GM18517 (cell line): ENCODE measurements at regions not wholly inside any gene's neighbourhood (a gene's known extent, or its start where the extent isn't known, plus 50 kb on each side); places are given as distances from the start of the nearest gene placed in this dataset.

ENCODE experiments used
- ATAC-seq: cut with Tn5 transposase; IDR thresholded peaks from one replicate; pipeline ENCODE4 v1.9.1; 2021; ENCODE audit warnings: mild to moderate bottlenecking, moderate library complexity; ENCODE audit not compliant: unreplicated experiment

DNA sequence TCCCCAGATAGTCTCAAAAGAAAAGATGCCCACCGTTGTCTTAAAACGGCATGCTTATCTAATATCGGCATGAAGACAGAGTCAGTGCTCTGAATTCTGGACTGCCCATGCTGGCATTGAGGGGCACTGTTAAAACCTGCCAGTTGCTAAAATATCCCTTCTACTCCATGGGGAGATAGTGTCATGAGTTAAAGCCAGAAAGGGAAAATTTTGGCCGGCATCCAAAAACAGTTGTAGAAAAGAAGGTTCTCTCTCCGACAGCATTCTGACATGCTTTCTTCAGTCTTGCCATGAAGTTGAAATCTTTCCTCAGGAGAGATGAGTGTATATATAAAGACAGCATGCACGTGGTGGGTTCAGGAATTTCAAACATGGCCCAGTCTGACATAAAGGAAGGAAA lies 401.3 kb upstream of the PIK3C3 start:
- ATAC-seq = no peak

DNA sequence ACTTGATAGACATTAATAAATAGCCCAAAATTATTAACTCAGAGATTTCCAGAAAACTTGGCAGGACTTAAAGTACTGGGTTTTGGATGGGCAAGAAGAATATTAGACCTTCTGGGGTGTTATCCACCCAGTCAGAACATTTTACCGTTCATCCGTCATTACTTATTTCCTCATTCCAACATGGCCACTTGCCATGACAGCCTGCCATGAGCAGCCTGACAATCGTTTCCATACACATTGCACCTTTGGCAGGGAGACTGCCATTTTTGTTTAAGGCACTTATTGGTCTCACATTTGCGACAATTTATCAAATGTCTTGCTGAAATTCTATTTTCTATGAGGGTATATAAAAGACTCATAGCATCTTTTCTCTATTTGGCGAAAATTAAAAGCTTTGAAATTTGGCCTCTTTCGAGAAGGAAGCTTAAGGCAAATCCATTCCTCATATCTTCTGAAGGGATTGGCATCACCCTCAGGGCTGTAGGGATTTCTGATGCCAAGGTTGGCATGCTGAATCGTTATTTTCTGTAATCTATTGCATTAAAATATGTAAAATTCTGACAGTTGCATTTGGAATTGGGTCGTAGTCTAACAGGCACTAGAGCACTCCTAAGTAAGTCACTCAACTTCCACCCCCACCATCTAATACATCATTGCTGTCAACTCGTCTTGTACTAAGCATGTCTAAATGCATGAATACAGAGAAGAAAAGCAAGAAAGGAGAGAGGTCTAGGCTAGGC lies 406.3 kb upstream of the PIK3C3 start:
- no peak for ATAC-seq

DNA sequence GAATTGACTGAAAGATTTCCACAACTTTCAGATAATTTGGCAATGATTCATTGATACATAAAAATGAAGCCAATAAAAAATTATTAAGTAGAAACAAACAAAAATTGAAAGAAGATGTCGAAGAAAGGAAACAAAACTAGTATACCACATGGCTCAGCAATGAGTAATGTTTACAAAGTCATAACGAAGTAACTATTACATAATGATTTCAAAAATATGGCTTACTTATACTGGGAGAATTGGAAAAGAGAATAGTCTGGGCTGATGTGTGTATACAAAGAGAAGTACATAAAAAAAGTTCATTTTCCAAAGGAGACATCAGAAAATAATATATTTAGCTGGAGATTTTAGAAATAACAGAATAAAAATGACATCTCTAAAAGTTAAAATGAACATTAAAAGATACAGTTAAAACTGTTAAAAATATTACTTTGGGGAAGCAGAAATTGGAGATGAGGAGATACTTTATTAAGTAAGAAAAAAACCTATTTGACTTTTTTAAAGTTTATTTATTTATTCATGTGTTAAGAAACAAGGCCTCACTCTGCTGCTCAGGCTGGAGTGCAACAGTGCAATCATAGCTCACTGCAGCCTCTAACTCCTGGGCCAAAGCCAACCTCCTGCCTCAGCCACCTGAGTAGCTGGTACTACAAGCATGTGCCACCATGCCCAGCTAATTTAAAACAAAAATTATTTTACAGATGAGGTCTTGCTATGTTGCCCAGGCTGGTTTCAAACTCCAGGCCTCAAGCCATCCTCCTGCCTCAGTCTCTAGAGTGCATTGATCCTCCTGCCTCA lies 409.7 kb upstream of the PIK3C3 start:
- no peak for ATAC-seq

DNA sequence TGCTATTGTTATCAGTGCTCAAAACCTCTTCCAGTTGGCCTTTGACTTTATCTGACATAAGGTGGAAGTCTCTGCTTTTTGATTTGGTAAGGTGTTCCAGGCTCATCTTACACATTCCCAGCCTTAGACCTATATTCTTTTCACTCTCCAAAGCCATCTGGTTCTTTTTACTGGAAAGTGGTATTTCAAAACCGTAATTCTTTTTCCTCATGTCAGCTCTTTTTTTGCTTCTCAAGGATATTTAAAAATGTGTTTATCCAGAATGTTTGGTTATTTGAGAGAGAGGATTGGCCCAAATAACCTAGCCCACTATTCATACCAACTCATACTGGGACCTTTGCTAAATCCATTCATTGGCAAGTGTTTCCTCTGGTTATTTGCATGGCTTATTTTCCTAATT lies 411.2 kb upstream of the PIK3C3 start:
- ATAC-seq = no peak

DNA sequence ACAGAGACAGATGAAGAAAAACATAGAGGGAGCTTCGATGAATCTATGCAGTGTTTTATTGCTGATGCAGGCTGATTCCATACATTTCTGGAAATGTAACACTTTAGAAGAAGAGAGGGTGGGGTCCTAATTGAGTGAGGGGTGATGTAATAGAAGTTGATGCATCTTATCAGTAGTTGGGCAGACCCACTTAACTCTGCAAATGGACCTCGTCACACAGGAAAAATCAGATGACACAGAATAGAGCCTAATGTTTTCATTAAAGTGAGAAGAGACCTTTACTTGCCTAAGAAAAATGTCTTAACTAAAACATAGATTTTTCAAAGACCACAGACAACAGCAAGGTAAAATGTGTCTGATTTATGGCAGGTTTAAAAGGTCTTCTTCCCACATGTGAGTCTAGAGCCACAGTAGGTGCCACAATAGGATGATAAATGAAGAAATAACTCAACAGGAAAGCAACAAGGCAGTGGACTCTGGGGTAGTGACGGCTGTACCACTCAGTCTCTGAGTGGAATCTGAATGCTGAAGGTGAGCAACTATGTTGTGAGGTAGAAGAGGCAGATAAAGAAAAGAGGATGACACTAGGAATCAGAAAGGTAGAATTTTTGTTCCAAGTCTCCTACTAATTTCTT lies 414.7 kb upstream of the PIK3C3 start:
- no peak for ATAC-seq

DNA sequence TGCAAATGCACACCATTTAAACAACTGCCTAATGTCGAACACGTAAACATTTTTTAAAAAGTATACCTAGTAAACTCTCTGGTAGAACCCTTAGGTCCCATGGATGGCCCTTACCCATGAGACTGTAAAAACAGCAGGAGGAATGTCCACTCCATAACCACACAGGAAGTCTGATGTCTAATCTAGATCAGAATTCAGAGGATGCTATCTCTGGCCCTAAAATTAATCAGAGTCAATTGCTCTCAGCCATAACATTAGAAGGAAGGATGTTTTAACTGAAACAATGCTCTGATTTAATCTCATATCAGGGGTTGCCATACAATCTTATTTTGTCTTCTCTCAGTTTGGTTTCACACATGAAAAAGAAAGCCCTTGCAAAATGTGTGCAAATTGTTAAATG lies 416.3 kb upstream of the PIK3C3 start:
- no peak for ATAC-seq

DNA sequence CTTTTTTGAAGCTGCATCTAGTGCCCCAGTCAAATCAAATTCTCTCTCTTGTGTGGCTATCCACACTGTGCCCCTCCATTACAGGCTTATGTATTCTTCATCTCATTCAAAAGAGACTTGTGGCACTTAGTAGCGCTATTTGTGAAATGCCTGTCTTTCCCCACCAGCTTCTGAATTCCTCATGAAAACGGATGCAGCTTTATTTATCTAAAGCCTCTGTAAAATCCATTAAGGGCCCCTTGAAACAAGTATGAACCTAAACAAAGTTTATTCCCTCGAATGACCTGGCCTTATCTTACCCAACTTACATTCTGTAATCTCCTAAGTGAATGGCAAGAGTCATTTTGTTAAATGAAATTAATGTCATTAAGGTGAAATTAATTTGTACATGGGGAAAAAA lies 417.4 kb upstream of the PIK3C3 start:
- ATAC-seq = no peak

DNA sequence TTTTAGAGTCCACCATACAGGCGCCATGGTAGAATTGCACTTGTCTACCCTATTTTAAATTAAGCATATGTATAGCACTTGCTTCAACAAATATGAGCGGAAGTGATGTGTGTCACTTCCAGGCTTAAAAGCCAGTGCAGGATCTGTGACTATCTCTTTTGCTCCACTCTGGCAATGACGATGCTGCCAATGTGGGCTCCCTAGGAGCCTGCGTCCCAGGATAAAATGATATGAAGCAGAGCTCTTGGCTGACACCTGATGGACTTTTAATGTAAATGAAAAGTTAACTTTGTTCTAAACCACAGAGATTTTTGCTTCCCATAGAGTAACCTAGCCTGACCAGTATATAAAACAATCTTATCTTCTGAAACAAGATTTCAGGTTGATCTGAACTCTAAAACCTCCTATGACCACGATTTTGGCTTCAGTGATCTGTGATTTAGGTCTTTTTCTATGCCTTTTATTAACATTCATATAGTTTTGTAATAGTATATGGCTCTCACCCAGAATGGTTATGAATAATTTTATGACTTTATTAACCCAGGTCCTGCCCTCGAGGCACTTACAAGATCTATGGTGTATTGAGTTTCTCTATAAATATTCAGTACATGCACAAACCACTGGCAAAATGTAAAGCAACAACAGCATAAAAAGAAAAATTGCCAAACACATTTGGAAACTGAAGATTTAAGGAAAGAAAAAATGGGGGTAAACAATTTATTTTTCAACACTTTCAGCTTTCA lies 422.5 kb upstream of the PIK3C3 start:
- no peak for ATAC-seq

DNA sequence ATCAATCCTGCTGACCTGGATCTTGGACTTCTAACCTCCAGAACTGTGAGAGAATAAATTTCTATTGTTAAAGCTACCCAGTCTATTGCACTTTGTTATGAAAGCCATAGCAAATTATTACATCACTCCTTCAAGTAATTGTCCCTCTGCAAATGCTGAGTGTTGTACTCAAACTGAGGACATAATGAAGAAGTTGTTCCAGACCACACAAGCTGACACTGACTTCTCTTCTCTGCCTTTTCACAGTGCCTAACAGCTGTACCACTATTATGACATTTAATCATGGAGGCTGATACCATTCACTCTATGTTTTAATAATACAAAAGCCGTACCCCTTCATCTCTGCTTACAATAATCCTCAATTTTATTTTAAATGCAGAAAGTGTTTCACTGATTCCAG lies 424.1 kb upstream of the PIK3C3 start:
- ATAC-seq = no peak

DNA sequence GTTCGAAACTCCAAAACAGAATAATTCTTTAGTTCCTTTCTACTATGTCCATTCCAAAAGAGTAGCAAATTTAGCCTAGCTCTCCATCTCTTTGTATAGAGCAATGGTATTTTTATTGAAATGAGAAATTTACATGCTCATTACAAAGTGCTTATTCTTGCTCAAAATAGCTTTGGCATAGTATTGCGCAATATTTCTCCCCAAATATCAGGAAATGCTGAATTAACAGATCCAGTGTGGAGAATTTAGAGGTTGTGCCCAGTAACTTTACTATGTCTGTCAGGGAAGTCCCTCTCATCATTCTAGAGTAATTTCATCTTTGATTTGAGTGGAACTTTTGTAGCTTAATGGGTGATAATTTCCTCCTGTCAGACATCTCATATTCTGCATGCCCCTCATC lies 425.9 kb upstream of the PIK3C3 start:
- ATAC-seq = no peak

DNA sequence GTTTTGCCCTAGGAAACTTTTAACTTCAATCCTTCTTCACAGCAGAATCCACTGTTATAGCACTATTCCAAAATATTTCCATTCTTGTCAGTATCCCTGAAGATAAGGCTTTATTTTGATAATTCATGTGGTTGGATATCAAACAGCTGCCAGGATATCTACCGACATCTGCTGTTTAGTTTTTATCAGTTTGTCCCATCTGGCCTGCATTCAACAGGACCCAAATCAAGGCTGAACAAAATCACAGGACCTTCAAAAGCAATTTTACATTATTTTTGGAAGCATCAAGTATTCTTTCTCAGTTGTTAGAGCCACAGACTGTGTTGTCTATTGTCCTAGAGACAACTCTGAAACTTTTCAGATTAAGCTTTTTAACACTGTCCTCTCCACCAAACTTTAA lies 429.0 kb upstream of the PIK3C3 start:
- no peak for ATAC-seq

DNA sequence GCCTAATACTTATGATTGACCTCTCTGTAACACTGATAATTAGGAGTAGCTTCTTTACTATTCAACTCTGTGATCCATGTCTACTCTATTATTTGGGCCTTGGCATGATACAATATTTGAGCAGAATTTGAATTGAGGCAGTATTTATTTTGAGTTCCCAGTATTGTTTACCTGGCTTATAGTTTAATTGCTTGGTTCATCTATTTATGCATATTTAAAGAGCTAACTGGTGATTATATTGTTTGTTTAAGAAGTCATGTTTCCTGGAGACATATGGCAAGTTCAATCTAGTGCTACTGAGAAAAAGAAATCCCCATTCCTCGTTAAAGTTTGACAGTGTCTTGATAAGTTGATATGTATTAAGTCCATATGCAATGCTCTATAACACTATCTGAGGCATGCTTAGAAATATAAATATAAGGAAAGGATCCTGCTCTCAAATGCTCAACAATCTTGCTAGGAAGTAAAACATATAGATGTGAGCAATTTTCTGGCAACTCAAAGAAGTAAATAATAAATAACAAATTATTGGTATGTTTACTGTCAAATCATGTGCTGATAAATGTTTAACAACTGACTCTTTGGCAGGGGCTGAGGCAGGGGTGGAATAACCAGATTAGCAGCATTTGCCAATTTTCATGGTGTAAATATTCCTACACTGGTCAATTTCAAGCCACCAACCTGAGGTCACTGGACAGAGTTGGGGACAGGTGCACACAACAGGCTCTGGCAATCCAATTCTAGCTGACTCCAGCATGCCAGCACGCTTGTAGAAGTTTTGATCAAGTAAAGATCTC lies 430.2 kb upstream of the PIK3C3 start:
- ATAC-seq = no peak

DNA sequence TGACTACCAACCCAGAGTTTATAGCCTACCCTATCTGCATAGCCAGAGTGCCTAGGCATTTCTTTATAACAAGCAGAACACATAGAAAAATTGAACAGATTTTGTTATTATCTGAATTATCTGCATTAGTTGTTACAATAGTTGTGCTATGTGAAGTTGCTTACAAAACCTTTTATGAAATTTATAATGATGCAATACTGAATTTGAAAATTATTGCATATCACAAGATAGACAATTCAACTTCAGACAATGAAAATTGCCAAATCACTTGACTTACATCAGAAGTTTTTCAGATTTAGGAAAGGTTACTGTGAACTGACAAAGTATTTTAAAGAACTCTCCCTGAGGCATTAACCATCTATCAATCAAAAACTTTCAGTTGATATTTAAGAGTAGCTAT lies 437.9 kb upstream of the PIK3C3 start:
- ATAC-seq = no peak

DNA sequence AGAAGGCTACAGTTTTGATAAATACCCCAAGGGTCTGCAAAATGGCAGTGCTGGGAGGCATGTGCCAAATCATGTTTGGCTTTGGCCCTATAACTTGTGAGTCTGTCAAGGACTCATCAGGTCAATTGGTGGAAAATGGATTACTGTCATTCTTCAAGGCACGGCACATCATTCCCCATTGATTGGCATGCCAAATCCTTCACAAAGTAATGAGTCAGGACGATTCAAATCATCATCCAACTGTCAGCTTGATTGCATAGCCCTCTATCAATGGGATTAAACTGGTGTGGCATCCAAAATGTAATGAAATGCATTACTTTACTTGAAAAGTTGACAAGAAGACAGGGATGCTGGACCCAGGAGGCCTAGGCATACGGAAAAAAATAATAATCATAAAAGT lies 441.6 kb upstream of the PIK3C3 start:
- no peak for ATAC-seq

DNA sequence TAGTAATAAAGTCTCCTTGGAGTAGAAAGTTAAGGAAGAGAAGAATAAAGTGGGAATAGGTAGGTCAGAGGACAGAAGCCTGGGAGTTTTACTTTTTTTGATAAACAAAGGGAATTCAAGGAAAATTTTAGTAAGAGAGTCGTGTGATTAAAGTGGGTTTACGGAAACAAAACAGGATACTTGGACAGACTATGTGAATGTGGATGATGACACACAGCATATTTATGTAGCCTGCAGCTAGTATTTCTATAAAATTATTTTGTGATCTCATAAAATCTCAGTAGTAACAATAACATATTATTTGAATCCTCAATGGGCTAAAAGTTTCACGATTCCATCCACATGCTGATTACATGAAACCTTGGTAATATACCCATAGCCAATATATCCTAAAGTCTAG lies 450.7 kb upstream of the PIK3C3 start:
- no peak for ATAC-seq

DNA sequence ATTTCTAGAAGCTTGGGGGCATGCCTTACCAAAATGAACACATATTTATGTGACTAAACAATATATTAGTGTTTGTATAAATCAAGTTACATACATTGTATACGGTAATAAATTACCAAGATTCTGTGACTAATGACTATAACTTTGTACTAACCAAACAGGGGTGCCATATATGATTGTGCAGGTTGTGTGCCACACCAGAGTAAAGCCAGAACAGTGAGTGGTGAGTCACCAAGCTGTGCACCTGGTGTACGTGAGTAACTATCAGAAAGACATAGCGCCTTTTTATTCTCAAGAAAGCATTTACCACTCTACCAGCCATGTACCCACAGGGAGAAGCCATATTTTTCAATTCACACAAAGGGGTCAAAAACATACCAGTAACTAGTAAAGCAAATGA lies 453.2 kb upstream of the PIK3C3 start:
- ATAC-seq = no peak

DNA sequence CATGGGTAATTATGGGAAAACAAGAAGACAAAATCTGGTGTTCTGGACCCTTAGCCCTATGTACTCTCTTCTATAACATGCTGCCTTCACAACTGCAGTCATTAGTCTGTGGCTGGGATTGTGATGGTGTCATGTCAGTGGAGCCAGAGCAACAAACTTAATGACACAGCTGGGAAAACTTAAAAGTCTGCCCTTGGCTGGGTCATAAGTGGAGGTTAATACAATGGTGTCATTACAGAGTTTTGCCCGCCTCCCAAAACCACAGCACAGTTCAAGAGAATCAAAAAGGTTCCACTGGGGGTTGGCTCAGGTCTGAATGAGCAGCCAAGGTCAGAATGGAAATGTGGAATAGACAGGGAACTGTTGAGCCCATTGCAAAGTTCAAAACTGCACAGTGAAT lies 455.7 kb upstream of the PIK3C3 start:
- no peak for ATAC-seq

DNA sequence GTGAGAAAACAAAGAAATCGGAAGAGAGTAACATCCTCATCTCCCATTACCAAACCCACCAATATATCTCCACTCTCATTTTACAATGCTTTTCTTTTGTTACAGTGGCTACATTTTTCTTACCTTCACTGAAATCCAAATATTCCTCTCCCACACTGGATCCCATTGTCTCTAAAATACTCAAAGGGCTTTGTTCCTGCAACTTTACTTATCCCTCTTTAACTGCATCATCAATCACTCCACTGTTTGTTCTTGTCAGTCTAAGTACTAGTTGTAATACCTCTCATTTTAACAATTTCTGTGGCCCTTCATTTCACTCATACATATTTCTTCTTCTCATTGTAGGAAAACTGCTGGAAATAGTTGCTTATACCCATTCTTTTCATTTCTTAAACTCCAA lies 464.2 kb upstream of the PIK3C3 start:
- no peak for ATAC-seq

DNA sequence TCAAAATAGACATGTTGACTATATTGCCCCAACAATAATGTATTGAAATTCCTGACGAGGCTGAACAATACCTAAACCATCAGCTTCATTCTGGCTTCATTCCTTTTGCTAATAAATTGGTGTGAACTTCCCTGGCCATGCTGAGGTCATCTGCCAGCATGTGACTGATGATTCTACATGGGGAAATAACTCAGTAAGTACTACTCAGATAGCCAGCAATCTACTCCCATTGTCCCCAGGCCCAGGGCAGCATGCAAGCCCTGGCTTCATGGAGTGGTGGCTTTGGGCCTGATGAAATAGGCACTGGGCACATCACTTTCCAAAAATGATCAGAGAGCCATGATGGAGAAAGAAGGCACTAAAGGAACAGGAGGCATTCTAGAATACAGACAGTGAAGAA lies 468.5 kb upstream of the PIK3C3 start:
- no peak for ATAC-seq

DNA sequence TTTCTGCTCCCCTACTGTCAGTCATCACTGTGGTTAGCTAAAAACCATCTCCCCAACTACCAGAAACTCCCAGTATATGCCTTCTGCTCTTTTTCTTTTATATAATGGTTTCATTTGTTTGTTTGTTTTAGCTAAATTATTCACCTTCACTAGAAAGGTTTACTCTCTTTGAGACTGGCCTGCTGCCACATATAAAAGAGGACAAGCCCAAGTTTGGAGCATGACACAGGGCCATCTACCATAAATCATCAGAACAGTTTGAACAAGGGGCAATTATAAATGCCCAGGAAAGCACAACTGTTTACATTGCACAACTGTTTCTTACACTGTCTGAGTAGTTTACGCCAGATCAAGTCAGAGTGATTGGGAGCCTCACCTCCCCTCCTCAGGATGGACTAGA lies 471.0 kb upstream of the PIK3C3 start:
- ATAC-seq = no peak

DNA sequence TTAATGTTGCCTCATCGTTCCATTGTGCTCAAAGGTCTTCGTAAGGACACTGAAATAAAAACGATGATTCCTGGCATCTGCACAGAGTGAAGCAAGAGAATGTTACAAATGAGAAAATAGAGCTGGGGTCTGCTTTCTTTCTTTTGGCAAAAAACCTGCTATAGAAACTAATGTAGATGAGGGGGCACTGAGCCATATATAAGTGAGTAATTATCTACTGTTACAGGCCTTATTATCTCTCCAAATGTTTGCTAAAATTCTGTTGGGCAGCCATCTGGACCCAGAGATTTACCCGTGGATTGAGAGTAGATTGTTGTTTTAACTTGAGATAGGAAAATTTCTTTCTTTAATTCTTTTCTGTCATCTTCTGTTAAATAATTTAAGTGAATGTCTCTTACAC lies 472.5 kb upstream of the PIK3C3 start:
- ATAC-seq = no peak
